HFFc6 (cell line): ENCODE measurements at regions not wholly inside any gene's neighbourhood (a gene's known extent, or its start where the extent isn't known, plus 50 kb on each side); places are given as distances from the start of the nearest gene placed in this dataset.

Source experiments
- DNase-seq: peaks from one replicate; pipeline ENCODE4 v3.0.0-alpha.2; 2018
- H3K27ac Mint-ChIP-seq: 2 replicates; pipeline ENCODE4 v1.8.0; 2020; ENCODE audit warnings: mild to moderate bottlenecking, mixed read lengths
- H3K27me3 Mint-ChIP-seq: 2 replicates; pipeline ENCODE4 v1.8.0; 2021; ENCODE audit warnings: mild to moderate bottlenecking, moderate library complexity, mixed read lengths; ENCODE audit not compliant: insufficient read depth
- H3K36me3 Mint-ChIP-seq: 2 replicates; pipeline ENCODE4 v1.8.0; 2021; ENCODE audit warnings: low read depth, mixed read lengths
- H3K4me1 Mint-ChIP-seq: 2 replicates; pipeline ENCODE4 v1.8.0; 2020; ENCODE audit warnings: low read depth, mixed read lengths
- H3K4me3 Mint-ChIP-seq: 2 replicates; pipeline ENCODE4 v1.8.0; 2020; ENCODE audit warnings: mild to moderate bottlenecking, moderate library complexity, mixed read lengths
- H3K9me3 Mint-ChIP-seq: 2 replicates; pipeline ENCODE4 v1.8.0; 2020; ENCODE audit warnings: mild to moderate bottlenecking, mixed read lengths
- CTCF ChIP-seq: fragments of 200-600 bp; sonication (generic); IDR thresholded peaks from 2 replicates; pipeline ENCODE4 v1.5.0; 2021; ENCODE audit warnings: antibody characterized with exemption, mild to moderate bottlenecking

GRCh38 chr14:40944521-40944920 is 662.2 kb upstream of the LRFN5 start:
- Mint-ChIP-seq H3K4me1 (no peaks in the 10 kb centered on the region), H3K36me3 (peaks cover 3% of the 10 kb centered on the region; the same call in 1 of the 2 replicates), H3K27me3 (no peaks in the 10 kb centered on the region), H3K4me3 (no peak overlapping the region), H3K27ac (no peak overlapping the region), H3K9me3 (peaks cover 22% of the 10 kb centered on the region)
- TF ChIP-seq CTCF: no peak
- no peak for DNase-seq

- no peak overlapping the region for H3K27ac Mint-ChIP-seq
- no peak for TF ChIP-seq CTCF
- H3K9me3 Mint-ChIP-seq: peaks cover 19% of the 10 kb centered on the region
- DNase-seq: no peak
- H3K27me3 Mint-ChIP-seq: no peaks in the 10 kb centered on the region
- H3K4me1 Mint-ChIP-seq: no peaks in the 10 kb centered on the region
- no peak overlapping the region for H3K4me3 Mint-ChIP-seq
- H3K36me3 Mint-ChIP-seq: peaks cover 4% of the 10 kb centered on the region; the same call in 1 of the 2 replicates
These were observed 669.8 kb upstream of the LRFN5 start for GRCh38 chr14:40936861-40937260.

GRCh38 chr14:40920380-40920779 is 686.3 kb upstream of the LRFN5 start:
- no peak for TF ChIP-seq CTCF
- no peak for DNase-seq
- peaks cover 17% of the 10 kb centered on the region for H3K9me3 Mint-ChIP-seq
- no peak overlapping the region for H3K4me3 Mint-ChIP-seq
- H3K27me3 Mint-ChIP-seq: no peaks in the 10 kb centered on the region
- H3K36me3 Mint-ChIP-seq: no peaks in the 10 kb centered on the region
- H3K27ac Mint-ChIP-seq: no peak overlapping the region
- no peaks in the 10 kb centered on the region for H3K4me1 Mint-ChIP-seq

GRCh38 chr14:40911141-40911540 is 695.5 kb upstream of the LRFN5 start:
- no peaks in the 10 kb centered on the region for H3K27me3 Mint-ChIP-seq
- H3K4me1 Mint-ChIP-seq: no peaks in the 10 kb centered on the region
- DNase-seq: no peak
- no peak overlapping the region for H3K4me3 Mint-ChIP-seq
- peaks cover 21% of the 10 kb centered on the region for H3K9me3 Mint-ChIP-seq
- H3K27ac Mint-ChIP-seq: no peak overlapping the region
- no peaks in the 10 kb centered on the region for H3K36me3 Mint-ChIP-seq
- no peak for TF ChIP-seq CTCF

GRCh38 chr14:40909906-40910305 is 696.8 kb upstream of the LRFN5 start:
- no peak for DNase-seq
- H3K4me1 Mint-ChIP-seq: no peaks in the 10 kb centered on the region
- H3K9me3 Mint-ChIP-seq: peaks cover 21% of the 10 kb centered on the region
- TF ChIP-seq CTCF: no peak
- H3K27me3 Mint-ChIP-seq: no peaks in the 10 kb centered on the region
- no peaks in the 10 kb centered on the region for H3K36me3 Mint-ChIP-seq
- no peak overlapping the region for H3K27ac Mint-ChIP-seq
- H3K4me3 Mint-ChIP-seq: no peak overlapping the region

GRCh38 chr14:40903709-40904108 is 703.0 kb upstream of the LRFN5 start:
- no peak for TF ChIP-seq CTCF
- no peak overlapping the region for H3K27ac Mint-ChIP-seq
- no peaks in the 10 kb centered on the region for H3K27me3 Mint-ChIP-seq
- no peaks in the 10 kb centered on the region for H3K4me1 Mint-ChIP-seq
- DNase-seq: no peak
- H3K9me3 Mint-ChIP-seq: peaks cover 29% of the 10 kb centered on the region
- no peak overlapping the region for H3K4me3 Mint-ChIP-seq
- no peaks in the 10 kb centered on the region for H3K36me3 Mint-ChIP-seq
